Posterior cingulate gyrus (tissue), 11 donors: ENCODE measurements at regions not wholly inside any gene's neighbourhood (a gene's known extent, or its start where the extent isn't known, plus 50 kb on each side); places are given as distances from the start of the nearest gene placed in this dataset.
A peak's percentile ranks its signal among the peaks of the same experiment; 100 is the strongest.

Experiments used
- DNase-seq, 10 donors: peaks; one replicate each; pipeline versions ENCODE4 v3.0.0 to v3.0.0-alpha.2; 2020 to 2021; ENCODE audit warnings: mixed read lengths in 3 of 10
- intact Hi-C: fragments of 100-400 bp; cut with DNase I; formaldehyde crosslinking; loops from one replicate; pipeline ENCODE4 v1.15.1; 2023

DNA sequence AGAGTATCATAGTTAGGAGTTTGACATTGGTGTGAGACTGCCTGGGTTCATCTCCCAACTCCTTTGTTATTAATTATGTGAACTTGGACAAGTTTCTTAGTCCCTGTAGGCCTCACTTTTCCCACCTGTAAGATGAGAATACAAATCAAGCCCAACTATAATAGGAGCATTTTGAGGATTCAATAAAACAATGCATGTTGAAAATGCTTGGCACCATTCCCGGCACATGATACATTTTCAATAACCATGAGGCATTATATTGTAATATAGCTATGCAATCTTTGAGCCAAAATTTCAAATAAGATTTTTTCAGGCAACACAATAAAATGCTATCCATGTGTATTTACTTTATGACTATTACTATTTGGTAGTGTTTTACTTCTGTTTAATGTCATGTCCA is 229.0 kb upstream of the SP4 start:
- no peak for DNase-seq
- intact Hi-C loops: no loop called here

- DNase-seq: no peak
- intact Hi-C loops: no loop called here
Measured at GRCh38 chr7:21200503-21200902, 227.4 kb upstream of the SP4 start.

GRCh38 chr7:21214657-21215056 is 213.2 kb upstream of the SP4 start:
- intact Hi-C loops: no loop called here

DNA sequence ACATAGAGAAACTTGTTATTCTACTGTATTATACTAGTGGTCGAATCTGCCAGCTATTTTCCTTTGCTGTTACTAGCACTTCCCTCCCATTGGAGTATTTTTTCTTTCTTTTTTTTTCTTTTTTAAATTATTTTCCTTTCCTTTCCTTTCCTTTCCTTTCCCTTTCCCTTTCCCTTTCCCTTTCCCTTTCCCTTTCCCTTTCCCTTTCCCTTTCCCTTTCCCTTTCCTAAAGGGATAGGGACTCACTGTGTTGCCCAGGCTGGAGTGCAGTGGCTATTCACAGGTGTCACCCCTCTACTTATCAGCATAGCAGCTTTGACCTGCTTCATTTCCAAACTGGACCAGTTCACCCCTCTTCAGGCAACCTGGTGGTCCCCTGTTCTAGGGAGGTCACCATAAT is 212.6 kb upstream of the SP4 start:
- intact Hi-C loops: no loop called here
- DNase-seq: no peak

More at GRCh38 chr7:21214657-21215056, 213.2 kb upstream of the SP4 start:
- DNase-seq: no peak

- DNase-seq: no peak
- intact Hi-C loops: no loop called here
Measured at GRCh38 chr7:21217365-21217764, 210.5 kb upstream of the SP4 start.

DNA sequence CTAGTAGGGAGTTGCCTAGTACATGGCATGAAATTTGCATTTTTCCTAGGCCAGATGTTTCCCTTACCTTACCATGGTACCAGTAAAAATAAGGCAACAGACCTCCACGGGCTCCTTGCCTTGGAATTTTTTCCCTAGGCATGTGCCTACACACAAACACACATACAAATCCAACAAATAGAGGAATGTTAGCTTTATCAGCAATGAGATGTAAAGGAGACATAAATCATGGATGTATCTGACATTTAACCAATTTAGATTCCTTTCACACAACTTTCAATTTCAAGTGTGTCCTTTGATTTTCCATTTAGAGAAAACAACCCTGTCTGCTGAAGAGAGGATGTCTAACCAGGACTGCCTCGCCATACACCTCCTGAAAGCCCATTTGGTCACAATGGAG is 209.7 kb upstream of the SP4 start:
- intact Hi-C loops: no loop called here
- no peak for DNase-seq

GRCh38 chr7:21221130-21221529 is 206.8 kb upstream of the SP4 start:
- intact Hi-C loops: no loop called here
- no peak for DNase-seq

DNA sequence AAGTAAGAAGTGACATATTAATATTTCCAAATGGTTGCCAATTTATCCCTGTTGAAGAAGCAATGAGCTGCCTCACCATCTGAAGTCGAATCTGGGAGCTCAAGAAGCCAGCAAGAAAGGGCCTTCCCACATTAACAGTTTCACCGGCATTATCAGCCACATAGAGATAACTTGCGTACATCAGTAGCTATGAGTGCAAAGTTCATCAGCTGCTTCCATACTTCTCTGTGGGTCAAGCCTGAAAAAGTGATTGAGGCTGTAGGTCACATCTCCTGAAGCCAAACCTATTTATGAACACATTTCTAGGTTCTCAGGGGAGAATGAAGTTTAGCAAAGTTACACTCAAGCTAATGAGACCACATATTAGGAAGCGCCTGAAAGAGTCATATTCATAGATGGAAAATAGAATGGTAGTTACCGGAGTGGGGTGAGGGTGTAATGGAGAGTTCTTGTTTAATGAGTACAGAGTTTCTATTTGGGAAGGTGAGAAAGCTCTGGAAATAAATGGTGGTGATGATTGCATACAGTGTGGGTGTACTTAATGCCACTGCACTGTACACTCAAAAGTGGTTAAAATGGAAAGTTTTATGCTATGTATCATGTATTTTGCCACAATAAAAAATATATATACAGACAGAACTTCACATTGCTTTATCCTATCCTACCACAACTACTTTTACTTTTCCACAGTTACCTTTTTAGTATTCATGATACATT is 189.3 kb upstream of the SP4 start:
- no peak for DNase-seq
- intact Hi-C loops: no loop called here

DNA sequence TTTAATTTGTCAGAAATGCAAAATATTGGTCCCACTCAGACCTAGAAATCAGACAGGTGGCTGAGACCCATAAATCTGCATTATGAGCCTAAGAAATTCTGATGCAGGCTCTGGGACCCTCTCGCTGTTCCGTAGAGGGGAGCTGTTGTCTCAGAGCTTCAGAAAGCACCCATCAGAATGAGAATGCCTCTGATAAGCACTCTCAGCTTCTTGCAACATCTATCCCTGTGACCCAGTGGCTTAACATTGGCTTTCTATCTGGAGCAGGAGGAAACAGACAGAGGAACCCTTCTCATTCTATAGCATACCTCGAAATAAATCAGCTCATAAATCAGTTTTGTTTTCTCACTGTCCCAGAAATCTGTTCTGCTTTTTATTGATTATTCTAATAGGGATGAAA is 184.6 kb upstream of the SP4 start:
- no peak for DNase-seq
- intact Hi-C loops: no loop called here

- no peak for DNase-seq
- intact Hi-C loops: no loop called here
Measured at GRCh38 chr7:21251151-21251800, 176.6 kb upstream of the SP4 start.

DNA sequence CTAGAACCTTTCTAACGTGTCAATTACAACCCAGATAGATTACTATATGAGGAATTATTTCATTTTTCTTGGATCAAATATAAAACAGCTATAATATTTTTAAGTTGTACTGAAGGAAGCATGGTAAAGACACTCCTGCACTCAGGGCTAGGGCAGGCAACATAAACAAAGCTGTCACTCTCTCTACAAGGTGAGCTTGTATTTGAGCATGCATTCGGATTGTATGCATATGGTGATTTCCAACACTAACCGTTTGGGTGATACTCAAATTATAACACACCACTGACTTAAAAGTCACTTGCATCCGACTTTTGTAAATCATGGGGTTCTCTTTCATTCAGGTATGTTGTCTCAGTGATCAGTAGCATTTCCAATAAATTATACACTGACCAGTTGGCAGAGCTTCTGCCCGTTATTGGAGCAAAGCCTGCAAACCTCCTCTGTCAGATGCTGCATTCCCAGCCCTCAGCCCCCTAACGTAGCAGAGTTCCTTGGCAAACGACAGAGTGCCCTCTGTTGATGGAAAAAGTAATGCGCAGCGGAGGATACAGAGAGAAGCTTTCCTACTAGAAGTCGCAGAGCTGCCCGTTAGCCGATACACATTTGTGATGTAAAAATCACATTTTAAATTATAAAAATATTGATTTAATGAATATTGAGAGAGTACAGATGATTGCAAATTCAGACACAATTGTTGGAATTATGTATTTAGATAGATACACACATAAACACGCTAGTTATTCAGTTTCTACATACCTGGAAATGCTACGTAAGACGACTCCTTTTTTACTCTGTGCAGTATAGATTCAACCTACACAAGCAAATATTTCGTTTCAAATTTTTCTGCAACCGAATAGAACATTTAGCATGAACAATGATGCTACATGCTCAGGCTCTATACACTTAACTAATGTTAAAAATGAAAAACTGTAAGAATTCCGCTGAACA is 173.9 kb upstream of the SP4 start:
- DNase-seq: peak in 7 of 10 donors; percentile 37 to 89 (median 57)
- intact Hi-C loops: loop anchor here (1.0 kb wide), 1 partner anchor 476 kb away; no protein-coding TSS in a partner anchor

GRCh38 chr7:21256310-21256877 is 171.5 kb upstream of the SP4 start:
- intact Hi-C loops: loop anchor here (1.0 to 5.0 kb wide), 5 partner anchors 171 to 1246 kb away; partner anchors contain the start of genes SP4 and STEAP1B
- peak in 1 of 10 donors; percentile 13 for DNase-seq

- DNase-seq: no peak
- intact Hi-C loops: loop anchor here (2.0 kb wide), 1 partner anchor 740 kb away; no protein-coding TSS in a partner anchor
Measured at GRCh38 chr7:21260939-21261338, 166.9 kb upstream of the SP4 start.

DNA sequence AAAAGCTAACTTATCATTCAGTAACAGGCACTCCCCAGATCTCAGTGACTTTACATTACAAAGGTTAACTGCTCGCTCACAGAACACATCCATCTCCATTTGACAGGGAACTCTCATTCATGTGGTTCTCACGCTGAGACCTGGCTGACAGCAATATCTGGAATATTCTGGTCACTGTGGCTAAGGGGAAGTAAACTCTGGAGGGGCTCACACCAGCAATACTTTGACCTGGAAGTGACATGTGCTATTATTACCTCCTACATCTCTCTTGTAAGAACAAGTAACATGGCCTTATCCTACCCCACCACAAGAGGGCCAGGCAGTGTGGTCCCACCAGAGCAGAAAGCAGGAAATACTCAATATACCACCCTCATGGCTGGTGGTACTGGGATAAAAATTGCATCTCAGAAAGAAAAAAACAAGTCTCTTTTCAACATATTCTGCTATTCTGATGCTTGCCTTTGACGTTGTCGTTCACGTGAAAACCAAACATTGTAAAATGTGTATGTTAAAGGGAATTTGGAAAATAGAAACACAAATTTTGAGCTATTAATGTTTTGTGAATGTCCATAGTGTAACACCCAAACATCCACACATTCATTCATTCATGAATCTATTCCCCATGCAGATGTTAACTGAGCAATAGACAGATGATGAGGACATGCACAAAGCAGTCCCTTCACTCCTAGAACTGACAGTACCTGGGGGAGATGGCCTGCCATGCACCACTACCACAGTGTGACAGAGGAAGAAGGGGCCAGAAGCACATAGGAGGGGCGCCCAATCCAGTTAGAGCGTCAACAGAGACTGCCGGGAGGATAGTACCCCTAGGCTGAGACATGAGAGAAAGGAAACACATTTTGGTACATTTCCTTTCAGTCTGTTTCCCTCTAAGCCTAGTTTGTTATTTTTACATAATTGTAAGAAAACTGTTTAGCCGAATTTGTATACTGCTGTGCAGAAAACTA is 166.0 kb upstream of the SP4 start:
- peak in 6 of 10 donors; percentile 7 to 75 (median 18) for DNase-seq
- intact Hi-C loops: loop anchor here (2.0 kb wide), 1 partner anchor 739 kb away; no protein-coding TSS in a partner anchor

DNA sequence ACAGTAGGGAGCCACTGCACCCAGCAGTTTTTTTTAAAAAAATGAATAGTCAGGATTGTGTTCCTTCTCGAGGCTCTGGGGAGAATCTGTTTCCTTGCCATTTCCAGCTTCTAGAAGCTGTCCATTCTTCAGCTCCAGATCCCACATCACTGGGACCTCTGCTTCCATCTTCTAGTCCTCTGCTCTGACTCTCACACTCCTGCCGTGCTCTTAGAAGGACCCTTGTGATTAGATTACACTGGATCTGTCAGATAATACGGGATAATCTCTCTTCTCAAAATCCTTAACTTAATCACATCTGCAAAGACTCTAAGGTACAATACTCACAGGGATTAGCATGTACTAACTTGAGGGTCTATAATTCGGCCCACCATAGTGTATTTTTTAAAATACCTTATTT is 158.9 kb upstream of the SP4 start:
- intact Hi-C loops: no loop called here
- no peak for DNase-seq

- intact Hi-C loops: no loop called here
- peak in 1 of 10 donors; percentile 24 for DNase-seq
Measured at GRCh38 chr7:21276471-21277035, 151.3 kb upstream of the SP4 start.

DNA sequence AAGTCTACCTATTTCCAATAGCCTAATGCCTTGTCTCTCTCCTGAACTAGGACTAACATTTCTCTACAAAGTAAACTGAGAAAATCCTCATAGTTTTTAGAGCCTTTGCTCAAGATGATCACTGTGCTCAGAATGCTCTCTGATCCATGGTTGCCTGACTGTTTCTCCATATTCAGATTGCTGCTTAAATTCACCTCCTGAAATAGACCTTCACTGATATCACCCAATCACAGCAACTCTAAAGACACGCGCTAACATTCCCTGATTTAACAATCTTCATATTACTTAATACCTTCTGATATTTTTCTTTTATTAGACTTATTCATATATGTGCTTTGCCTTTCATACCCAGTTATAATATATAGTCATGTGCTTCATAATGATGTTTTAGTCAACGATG is 148.9 kb upstream of the SP4 start:
- intact Hi-C loops: no loop called here
- DNase-seq: no peak

- DNase-seq: no peak
- intact Hi-C loops: no loop called here
Measured at GRCh38 chr7:21281193-21281592, 146.7 kb upstream of the SP4 start.

DNA sequence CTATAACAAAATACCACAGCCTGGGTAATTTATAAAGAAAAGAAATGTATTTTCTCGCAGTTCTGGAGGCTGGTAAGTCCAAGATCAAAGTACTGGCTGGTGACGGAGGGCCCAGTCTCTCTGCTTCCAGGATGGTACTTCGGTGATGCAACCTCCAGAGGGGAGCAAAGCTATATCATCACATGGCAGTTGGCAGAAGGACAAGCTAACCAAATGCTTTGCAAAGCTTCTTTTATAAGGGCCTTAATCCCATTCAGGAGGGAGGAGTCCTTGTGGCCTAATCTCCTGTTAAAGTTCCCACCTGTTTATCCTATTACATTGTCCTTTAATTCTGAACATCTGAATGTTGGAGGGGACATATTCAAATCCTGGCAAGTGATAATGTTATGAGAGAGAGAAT is 134.1 kb upstream of the SP4 start:
- DNase-seq: no peak
- intact Hi-C loops: no loop called here
